ENCODE measurements at regions not wholly inside any gene's neighbourhood (a gene's known extent, or its start where the extent isn't known, plus 50 kb on each side); places are given as distances from the start of the nearest gene placed in this dataset.

- peaks cover 0 to 3% of the 10 kb centered on the region in 2 donors for H3K9me3 ChIP-seq (ENCODE audit: control insufficient read depth in 1 of 2, low read length in 2 of 2)
- no peak for DNase-seq
- H3K27ac Mint-ChIP-seq = no peak overlapping the region
- H3K27me3 Mint-ChIP-seq = no peaks in the 10 kb centered on the region
- H3K4me3 Mint-ChIP-seq = no peak overlapping the region
- no peak overlapping the region for H3K27ac ChIP-seq (ENCODE audit: low read depth, low read length)
- peaks cover 0 to 15% (median 4%) of the 10 kb centered on the region in 8 donors for H3K9me3 Mint-ChIP-seq
- H3K4me1 ChIP-seq (ENCODE audit: insufficient read depth, low read length) = no peaks in the 10 kb centered on the region
- intact Hi-C loops (cut with micrococcal nuclease) = no loop called here
- CTCF ChIA-PET (ENCODE audit: partially characterized antibody) = no interaction called here
- H3K4me1 Mint-ChIP-seq = no peaks in the 10 kb centered on the region
- H3K36me3 ChIP-seq (ENCODE audit: insufficient read depth, low read length) = no peaks in the 10 kb centered on the region
- no peaks in the 10 kb centered on the region for H3K27me3 ChIP-seq (ENCODE audit: insufficient read depth, low read length)
- no peaks in the 10 kb centered on the region for H3K36me3 Mint-ChIP-seq
- no peak overlapping the region for H3K4me3 ChIP-seq (ENCODE audit: low read length in 2 of 2)
- POLR2A ChIA-PET (ENCODE audit: partially characterized antibody) = no interaction called here
Measured at GRCh38 chr10:54853883-54854282, 52.9 kb upstream of the PCDH15 start.
